GM19239 (cell line): ENCODE measurements at regions not wholly inside any gene's neighbourhood (a gene's known extent, or its start where the extent isn't known, plus 50 kb on each side); places are given as distances from the start of the nearest gene placed in this dataset.

Source experiments
- DNase-seq: peaks from one replicate; pipeline ENCODE4 v3.0.0; 2011; ENCODE audit warnings: low spot score; ENCODE audit not compliant: insufficient read length
- FAIRE-seq: peaks from 2 replicates; lab custom pipeline; 2011; peaks lifted over from hg19 to GRCh38; lab: Jason Lieb, UNC

DNA sequence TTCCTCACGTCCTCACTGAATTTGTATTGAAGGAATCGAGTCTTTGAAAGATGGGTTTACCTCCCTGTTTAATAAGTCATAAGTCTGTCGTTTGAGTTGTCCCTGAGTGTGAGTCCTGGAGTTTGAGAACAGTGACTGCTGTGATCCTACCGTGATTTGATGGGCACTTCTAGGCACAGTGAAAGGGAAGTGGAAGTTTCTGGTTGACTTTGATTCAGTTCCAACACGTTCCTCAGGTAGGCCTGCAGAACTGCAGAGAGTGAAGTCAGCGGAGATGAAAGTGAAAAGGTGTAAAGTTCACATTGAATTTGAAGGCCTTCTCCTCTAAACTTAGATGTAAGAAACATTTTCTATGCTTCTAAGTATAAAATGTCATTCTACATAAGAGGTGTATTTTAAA, 52.9 kb upstream of the ACKR3 start:
- FAIRE-seq (no peak), DNase-seq (no peak)

DNA sequence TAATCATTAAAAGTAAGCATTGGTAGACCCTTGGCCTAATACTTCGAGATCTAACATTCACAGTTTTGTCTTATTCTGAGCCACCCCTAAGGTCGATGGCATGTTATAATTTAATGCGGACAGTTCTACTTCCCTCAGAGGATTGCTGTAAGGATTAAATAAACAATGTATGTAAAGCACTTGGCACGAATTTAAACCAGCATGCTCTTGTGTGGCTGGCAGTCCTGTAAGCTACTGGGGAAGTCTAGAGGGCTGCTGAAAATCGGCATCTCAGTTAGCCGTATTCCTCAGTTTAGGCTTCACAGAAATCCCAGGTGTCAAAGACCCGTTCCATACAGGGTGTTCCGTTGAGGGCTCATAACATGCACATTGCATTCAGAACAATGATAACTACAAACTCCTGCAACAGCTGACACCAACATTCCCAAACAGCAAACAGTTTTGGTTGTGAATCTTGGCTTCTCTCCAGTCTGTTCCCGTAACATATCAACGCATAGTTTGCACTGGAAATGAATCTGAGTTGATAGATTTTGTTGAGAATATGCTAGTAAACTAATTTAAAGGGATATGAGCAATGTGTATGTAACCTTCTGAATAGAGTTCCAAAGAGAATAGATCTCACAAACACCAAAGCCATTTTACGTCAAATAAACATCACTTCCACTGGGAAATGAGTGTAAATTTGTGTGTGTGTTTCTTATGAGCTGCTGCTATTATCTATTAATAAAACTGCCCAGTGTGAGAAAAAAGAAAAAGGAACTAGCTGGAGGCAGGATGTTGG, 52.2 kb upstream of the ACKR3 start:
- DNase-seq (no peak), FAIRE-seq (no peak)
